Right atrium auricular region (tissue), 2 donors: ENCODE measurements at regions not wholly inside any gene's neighbourhood (a gene's known extent, or its start where the extent isn't known, plus 50 kb on each side); places are given as distances from the start of the nearest gene placed in this dataset.
"Not testable (repeated sequence)": the region's sequence is repeated elsewhere in the genome, so short reads cannot be mapped to it uniquely, and the experiment has no call there.

Source experiments
- DNase-seq: peaks from one replicate; pipeline ENCODE4 v3.0.0-alpha.2; 2019; ENCODE audit warnings: low spot score
- H3K27ac ChIP-seq, 2 donors: fragments of 200-600 bp; sonication (generic); 1 replicate in 1 of 2; 2 replicates in 1 of 2; pipeline ENCODE4 v1.5.1; 2016 to 2019
- H3K27me3 ChIP-seq, 2 donors: fragments of 200-600 bp; sonication (generic); one replicate each; pipeline versions ENCODE4 v1.5.1 to v1.6.0; 2017 to 2019
- H3K36me3 ChIP-seq: fragments of 200-600 bp; sonication (generic); one replicate; pipeline ENCODE4 v1.5.1; 2016
- H3K4me1 ChIP-seq, 2 donors: fragments of 200-600 bp; sonication (generic); one replicate each; pipeline versions ENCODE4 v1.5.1 to v1.6.0; 2017 to 2019
- H3K4me3 ChIP-seq, 2 donors: fragments of 200-600 bp; sonication (generic); 1 replicate in 1 of 2; 2 replicates in 1 of 2; pipeline ENCODE4 v1.5.1; 2017 to 2019; ENCODE audit warnings: mild to moderate bottlenecking in 1 of 2, moderate library complexity in 1 of 2
- H3K9me3 ChIP-seq, 2 donors: fragments of 200-600 bp; sonication (generic); one replicate each; pipeline ENCODE4 v1.5.1; 2019
- TF ChIP-seq, protein P1 (sequence below), 2 donors: fragments of 200-600 bp; sonication (generic); IDR thresholded peaks; one replicate each; pipeline ENCODE4 v1.5.1; 2019; ENCODE audit warnings: antibody characterized with exemption in 2 of 2

- TF ChIP-seq, protein P1, sequence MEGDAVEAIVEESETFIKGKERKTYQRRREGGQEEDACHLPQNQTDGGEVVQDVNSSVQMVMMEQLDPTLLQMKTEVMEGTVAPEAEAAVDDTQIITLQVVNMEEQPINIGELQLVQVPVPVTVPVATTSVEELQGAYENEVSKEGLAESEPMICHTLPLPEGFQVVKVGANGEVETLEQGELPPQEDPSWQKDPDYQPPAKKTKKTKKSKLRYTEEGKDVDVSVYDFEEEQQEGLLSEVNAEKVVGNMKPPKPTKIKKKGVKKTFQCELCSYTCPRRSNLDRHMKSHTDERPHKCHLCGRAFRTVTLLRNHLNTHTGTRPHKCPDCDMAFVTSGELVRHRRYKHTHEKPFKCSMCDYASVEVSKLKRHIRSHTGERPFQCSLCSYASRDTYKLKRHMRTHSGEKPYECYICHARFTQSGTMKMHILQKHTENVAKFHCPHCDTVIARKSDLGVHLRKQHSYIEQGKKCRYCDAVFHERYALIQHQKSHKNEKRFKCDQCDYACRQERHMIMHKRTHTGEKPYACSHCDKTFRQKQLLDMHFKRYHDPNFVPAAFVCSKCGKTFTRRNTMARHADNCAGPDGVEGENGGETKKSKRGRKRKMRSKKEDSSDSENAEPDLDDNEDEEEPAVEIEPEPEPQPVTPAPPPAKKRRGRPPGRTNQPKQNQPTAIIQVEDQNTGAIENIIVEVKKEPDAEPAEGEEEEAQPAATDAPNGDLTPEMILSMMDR (IDR thresholded peaks at IDR 0.05): no peak
- Histone ChIP-seq H3K9me3 (peaks cover 0 to 8% of the 10 kb centered on the region in 2 donors), H3K27me3 (no peaks in the 10 kb centered on the region), H3K36me3 (no peaks in the 10 kb centered on the region), H3K27ac (no peak overlapping the region), H3K4me3 (no peak overlapping the region), H3K4me1 (no peaks in the 10 kb centered on the region)
- no peak for DNase-seq
These were observed 437.7 kb upstream of the KAZN start for GRCh38 chr1:14160781-14161180.

- Histone ChIP-seq H3K27me3 (no peaks in the 10 kb centered on the region), H3K27ac (no peak overlapping the region), H3K4me1 (no peaks in the 10 kb centered on the region), H3K9me3 (no peaks in the 10 kb centered on the region), H3K36me3 (no peaks in the 10 kb centered on the region), H3K4me3 (no peak overlapping the region)
- TF ChIP-seq, protein P1 (IDR thresholded peaks at IDR 0.05): no peak
- no peak for DNase-seq
These were observed 435.2 kb upstream of the KAZN start for GRCh38 chr1:14163246-14163645.

GRCh38 chr1:14165371-14165801, 433.1 kb upstream of the KAZN start:
- Histone ChIP-seq H3K4me3 (no peak overlapping the region), H3K4me1 (no peaks in the 10 kb centered on the region), H3K9me3 (no peaks in the 10 kb centered on the region), H3K27me3 (no peaks in the 10 kb centered on the region), H3K27ac (no peak overlapping the region), H3K36me3 (no peaks in the 10 kb centered on the region)
- no peak for DNase-seq
- TF ChIP-seq, protein P1 (IDR thresholded peaks at IDR 0.05): no peak

DNA sequence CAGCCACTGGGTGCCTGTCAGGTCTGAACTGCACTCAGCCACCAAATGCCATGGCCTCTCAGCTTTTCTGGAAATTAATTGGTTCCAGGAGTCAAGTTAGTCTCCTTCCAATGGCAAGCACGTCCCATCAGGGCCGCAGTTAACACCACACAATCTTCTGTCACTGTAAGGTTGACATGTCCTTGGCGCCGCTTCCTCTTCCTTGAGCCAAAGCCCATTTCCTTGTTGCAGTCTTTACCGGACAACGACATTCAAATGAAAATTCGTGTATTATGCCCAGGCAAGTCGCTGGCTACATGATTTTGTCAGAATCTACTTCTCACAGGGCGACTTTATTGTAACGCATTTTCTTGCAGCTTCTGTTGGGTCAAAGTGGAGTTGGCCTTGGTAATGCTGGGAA, 430.6 kb upstream of the KAZN start:
- H3K36me3 ChIP-seq: no peaks in the 10 kb centered on the region
- no peak overlapping the region for H3K4me3 ChIP-seq
- no peak for DNase-seq
- H3K27me3 ChIP-seq: no peaks in the 10 kb centered on the region
- H3K4me1 ChIP-seq: no peaks in the 10 kb centered on the region
- H3K27ac ChIP-seq: no peak overlapping the region
- TF ChIP-seq, protein P1 (IDR thresholded peaks at IDR 0.05): no peak
- H3K9me3 ChIP-seq: peaks cover 0 to 8% of the 10 kb centered on the region in 2 donors

DNA sequence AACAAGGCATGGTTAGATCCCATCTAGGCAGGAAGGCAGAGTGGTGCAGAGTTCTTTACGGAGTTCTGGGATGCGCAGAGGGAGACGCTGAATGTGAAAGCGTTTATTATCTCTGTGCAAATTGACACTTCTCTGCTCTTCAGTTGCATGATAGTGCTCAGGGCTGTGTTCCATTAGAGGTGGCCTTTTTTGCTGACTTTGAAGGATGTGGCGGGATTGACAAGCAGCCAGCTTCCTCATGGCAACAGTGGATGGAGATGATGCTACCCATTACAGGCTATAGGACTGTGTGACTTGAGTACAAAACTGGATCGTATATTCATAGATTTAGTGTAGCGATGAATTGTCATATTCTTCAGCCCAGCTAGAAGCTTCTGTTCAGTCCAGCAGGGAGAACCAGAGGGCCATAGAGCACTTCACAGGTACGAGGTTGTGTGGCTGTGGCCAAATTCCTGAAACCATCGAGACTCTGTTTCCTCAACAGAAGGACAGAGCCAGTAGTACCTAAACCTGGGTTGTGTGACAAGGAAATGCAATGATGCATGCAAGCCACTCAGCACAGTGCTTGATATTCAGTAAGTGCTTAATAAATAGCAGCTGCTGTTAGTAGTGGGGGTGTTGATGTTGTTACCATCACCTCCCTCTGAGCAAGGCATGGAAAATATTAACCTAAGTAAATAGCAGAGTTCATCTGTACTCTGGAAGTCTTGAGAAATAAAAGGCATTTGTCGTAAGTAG, 430.0 kb upstream of the KAZN start:
- no peaks in the 10 kb centered on the region for H3K4me1 ChIP-seq
- no peaks in the 10 kb centered on the region for H3K36me3 ChIP-seq
- no peak overlapping the region for H3K4me3 ChIP-seq
- H3K27ac ChIP-seq: no peak overlapping the region
- H3K27me3 ChIP-seq: no peaks in the 10 kb centered on the region
- TF ChIP-seq, protein P1 (IDR thresholded peaks at IDR 0.05): no peak
- H3K9me3 ChIP-seq: peaks cover 0 to 8% of the 10 kb centered on the region in 2 donors
- no peak for DNase-seq

DNA sequence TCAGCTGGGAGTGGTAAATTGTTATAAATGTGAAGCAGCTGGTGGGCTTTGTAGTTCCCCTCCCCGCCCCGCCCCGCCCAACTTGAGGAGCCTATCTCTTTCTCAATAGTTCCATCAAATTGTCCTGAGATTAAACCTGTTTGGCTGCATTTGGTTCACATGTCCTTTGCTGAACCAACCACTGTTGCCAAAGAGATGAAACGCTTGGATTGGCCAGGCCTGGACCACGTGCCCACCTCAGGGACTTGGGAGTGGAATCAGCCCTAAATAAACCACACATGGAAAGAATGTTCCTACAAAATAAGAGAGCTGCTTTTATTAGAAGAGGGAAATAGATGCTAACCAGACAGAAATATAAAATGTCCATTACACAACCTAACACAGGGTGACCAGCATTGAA, 424.9 kb upstream of the KAZN start:
- Histone ChIP-seq H3K36me3 (no peaks in the 10 kb centered on the region), H3K27me3 (no peaks in the 10 kb centered on the region), H3K9me3 (peaks cover 0 to 8% of the 10 kb centered on the region in 2 donors), H3K4me3 (no peak overlapping the region), H3K4me1 (no peaks in the 10 kb centered on the region), H3K27ac (no peak overlapping the region)
- TF ChIP-seq, protein P1 (IDR thresholded peaks at IDR 0.05): no peak
- no peak for DNase-seq

- DNase-seq, H3K4me1 ChIP-seq, H3K27me3 ChIP-seq, H3K9me3 ChIP-seq, H3K4me3 ChIP-seq, H3K36me3 ChIP-seq, H3K27ac ChIP-seq: not testable (repeated sequence)
These were observed 420.6 kb upstream of the KAZN start for GRCh38 chr1:14177866-14178265.
